ENCODE measurements at regions not wholly inside any gene's neighbourhood (a gene's known extent, or its start where the extent isn't known, plus 50 kb on each side); places are given as distances from the start of the nearest gene placed in this dataset.
"Not testable (repeated sequence)": the region's sequence is repeated elsewhere in the genome, so short reads cannot be mapped to it uniquely, and the experiment has no call there.

- no peak for DNase-seq
These were observed 642.8 kb downstream of the EPM2A start for GRCh38 chr6:145092554-145092953.

GRCh38 chr6:145093226-145093625, 642.1 kb downstream of the EPM2A start:
- no peak for DNase-seq

- no peak for DNase-seq
These were observed 638.5 kb downstream of the EPM2A start for GRCh38 chr6:145096846-145097245.

GRCh38 chr6:145098127-145098526, 637.2 kb downstream of the EPM2A start:
- DNase-seq: not testable (repeated sequence)

GRCh38 chr6:145099713-145100112, 635.6 kb downstream of the EPM2A start:
- no peak for DNase-seq

- no peak for DNase-seq
These were observed 625.2 kb downstream of the EPM2A start for GRCh38 chr6:145110109-145110508.

GRCh38 chr6:145111407-145111806, 623.9 kb downstream of the EPM2A start:
- not testable (repeated sequence) for DNase-seq

GRCh38 chr6:145112711-145113148, 622.6 kb downstream of the EPM2A start:
- no peak for DNase-seq

GRCh38 chr6:145115638-145116037, 619.7 kb downstream of the EPM2A start:
- no peak for DNase-seq

- no peak for DNase-seq
These were observed 618.6 kb downstream of the EPM2A start for GRCh38 chr6:145116591-145117178.

- no peak for DNase-seq
These were observed 617.1 kb downstream of the EPM2A start for GRCh38 chr6:145118224-145118623.

GRCh38 chr6:145119081-145119480, 616.2 kb downstream of the EPM2A start:
- no peak for DNase-seq

GRCh38 chr6:145132709-145133108, 602.6 kb downstream of the EPM2A start:
- DNase-seq: no peak

GRCh38 chr6:145135702-145136101, 599.6 kb downstream of the EPM2A start:
- no peak for DNase-seq

GRCh38 chr6:145137425-145137824, 597.9 kb downstream of the EPM2A start:
- no peak for DNase-seq

- no peak for DNase-seq
These were observed 596.7 kb downstream of the EPM2A start for GRCh38 chr6:145138469-145139139.

GRCh38 chr6:145139140-145139850, 596.0 kb downstream of the EPM2A start:
- no peak for DNase-seq

- DNase-seq: no peak
These were observed 595.4 kb downstream of the EPM2A start for GRCh38 chr6:145139895-145140294.

- DNase-seq: no peak
These were observed 593.7 kb downstream of the EPM2A start for GRCh38 chr6:145141572-145141971.

- DNase-seq: no peak
These were observed 592.4 kb downstream of the EPM2A start for GRCh38 chr6:145142958-145143357.

- DNase-seq: no peak
These were observed 591.9 kb downstream of the EPM2A start for GRCh38 chr6:145143379-145143778.

- DNase-seq: no peak
These were observed 587.8 kb downstream of the EPM2A start for GRCh38 chr6:145147559-145147958.

- DNase-seq: no peak
These were observed 587.2 kb downstream of the EPM2A start for GRCh38 chr6:145147981-145148749.
